Stimulated activated memory B cell treated with anti-CD40 and anti-IgM and Interleukin-4, amounts not matched to agents 10 μg/mL and 1 μg/mL and 100 μg/mL, for 72 hours (primary cell): ENCODE measurements at regions not wholly inside any gene's neighbourhood (a gene's known extent, or its start where the extent isn't known, plus 50 kb on each side); places are given as distances from the start of the nearest gene placed in this dataset.
"Not testable (repeated sequence)": the region's sequence is repeated elsewhere in the genome, so short reads cannot be mapped to it uniquely, and the experiment has no call there.

ENCODE experiments used
- ATAC-seq: fragments of 150-1000 bp; cut with Tn5 transposase; 2 replicates; pipeline ENCODE4 v1.10.0; 2021
- H3K27ac Mint-ChIP-seq: one replicate; pipeline ENCODE4 v1.8.0; 2022; ENCODE audit warnings: mild to moderate bottlenecking, mixed read lengths
- H3K27me3 Mint-ChIP-seq: one replicate; pipeline ENCODE4 v1.8.0; 2022; ENCODE audit warnings: mixed read lengths
- H3K36me3 Mint-ChIP-seq: one replicate; pipeline ENCODE4 v1.8.0; 2022; ENCODE audit warnings: mixed read lengths
- H3K4me1 Mint-ChIP-seq: one replicate; pipeline ENCODE4 v1.8.0; 2022; ENCODE audit warnings: mixed read lengths
- H3K4me3 Mint-ChIP-seq: one replicate; pipeline ENCODE4 v1.8.0; 2022; ENCODE audit warnings: mild to moderate bottlenecking, moderate library complexity, mixed read lengths
- H3K9me3 Mint-ChIP-seq: one replicate; pipeline ENCODE4 v1.8.0; 2022; ENCODE audit warnings: mixed read lengths

DNA sequence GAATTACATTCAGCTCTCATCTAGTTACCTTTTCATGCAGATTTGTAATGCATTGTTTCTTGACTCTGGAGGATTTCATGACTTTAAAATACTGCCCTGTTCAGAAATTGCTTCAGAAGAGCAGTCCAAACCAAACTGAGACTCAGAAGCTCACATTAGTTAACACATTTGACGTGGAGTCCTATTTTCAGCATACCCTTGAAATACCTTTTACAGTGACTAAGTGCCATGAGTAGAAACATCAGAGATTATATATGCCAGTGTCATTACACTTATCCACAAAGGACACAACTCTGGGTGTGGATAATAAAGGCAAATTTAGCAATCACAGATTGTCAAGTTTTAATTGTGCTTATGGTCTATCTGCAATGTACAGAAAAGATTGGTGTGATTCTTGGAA lies 459.6 kb downstream of the FRK start:
- Mint-ChIP-seq H3K27me3 (no peaks in the 10 kb centered on the region), H3K4me1 (no peaks in the 10 kb centered on the region), H3K36me3 (no peaks in the 10 kb centered on the region), H3K9me3 (peaks cover 7% of the 10 kb centered on the region), H3K4me3 (no peak overlapping the region), H3K27ac (no peak overlapping the region)
- no peak for ATAC-seq

DNA sequence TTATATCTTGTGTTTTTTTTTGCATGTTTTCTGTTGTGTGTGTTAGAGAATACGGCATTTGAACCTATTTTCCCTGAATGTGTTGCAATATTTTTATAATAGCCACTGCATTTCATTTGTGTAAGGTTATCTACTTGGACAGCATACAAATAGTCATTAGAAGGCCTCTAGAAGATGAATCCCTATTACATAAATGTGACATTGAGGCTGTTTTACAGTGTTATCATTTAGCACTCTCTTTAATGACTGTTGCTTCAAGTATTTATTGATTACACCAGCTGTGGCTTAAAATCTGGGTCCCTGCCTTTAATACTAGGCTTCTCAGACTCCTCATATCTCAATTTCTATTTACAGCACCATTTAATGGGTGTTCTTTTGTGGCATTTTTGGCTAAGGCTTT lies 465.8 kb downstream of the FRK start:
- peaks cover 7% of the 10 kb centered on the region for H3K9me3 Mint-ChIP-seq

DNA sequence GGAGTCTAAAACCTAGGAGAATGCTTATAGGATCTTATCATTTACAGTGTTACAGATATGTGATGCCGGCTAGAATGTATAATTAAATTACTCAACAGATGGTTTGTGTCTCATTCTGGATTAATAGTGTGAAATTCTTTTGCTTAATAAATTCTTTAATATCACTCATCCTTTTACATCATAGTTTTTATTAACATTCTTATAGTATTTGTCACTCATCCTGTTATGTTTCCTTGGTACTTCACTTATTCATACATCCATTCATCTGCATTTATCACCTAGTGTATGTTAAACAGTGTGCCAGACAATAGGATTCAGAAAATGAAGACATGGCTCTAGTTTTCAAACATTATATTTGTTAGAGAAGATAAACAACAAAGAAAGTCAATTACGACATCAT lies 468.7 kb downstream of the FRK start:
- no peaks in the 10 kb centered on the region for H3K36me3 Mint-ChIP-seq

More for the DNA sequence above, 465.8 kb downstream of the FRK start:
- Mint-ChIP-seq H3K4me3 (no peak overlapping the region), H3K36me3 (no peaks in the 10 kb centered on the region), H3K4me1 (no peaks in the 10 kb centered on the region), H3K27ac (no peak overlapping the region), H3K27me3 (no peaks in the 10 kb centered on the region)
- no peak for ATAC-seq

DNA sequence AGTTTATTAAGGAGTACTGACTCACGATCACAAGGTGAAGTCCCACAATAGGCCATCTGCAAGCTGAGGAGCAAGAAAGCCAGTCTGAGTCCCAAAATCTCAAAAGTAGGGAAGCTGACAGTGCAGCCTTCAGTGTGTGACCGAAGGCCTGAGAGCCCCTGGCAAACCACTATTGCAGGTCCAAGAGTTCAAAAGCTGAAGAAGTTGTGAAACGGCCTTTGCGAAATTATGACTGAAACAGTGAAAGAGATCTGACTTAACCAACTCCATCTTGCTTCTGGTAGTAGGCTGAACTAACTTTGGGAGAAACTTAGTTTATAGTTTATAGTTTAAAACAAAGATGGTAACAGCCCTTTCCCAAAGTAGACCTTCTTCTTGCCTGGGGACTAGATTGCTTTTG lies 471.6 kb downstream of the FRK start:
- H3K27ac Mint-ChIP-seq, ATAC-seq, H3K9me3 Mint-ChIP-seq, H3K36me3 Mint-ChIP-seq, H3K4me1 Mint-ChIP-seq, H3K4me3 Mint-ChIP-seq, H3K27me3 Mint-ChIP-seq: not testable (repeated sequence)

More for the DNA sequence above, 468.7 kb downstream of the FRK start:
- H3K27me3 Mint-ChIP-seq = no peaks in the 10 kb centered on the region
- H3K9me3 Mint-ChIP-seq = peaks cover 2% of the 10 kb centered on the region
- no peak overlapping the region for H3K4me3 Mint-ChIP-seq
- no peak for ATAC-seq
- no peaks in the 10 kb centered on the region for H3K4me1 Mint-ChIP-seq
- no peak overlapping the region for H3K27ac Mint-ChIP-seq

DNA sequence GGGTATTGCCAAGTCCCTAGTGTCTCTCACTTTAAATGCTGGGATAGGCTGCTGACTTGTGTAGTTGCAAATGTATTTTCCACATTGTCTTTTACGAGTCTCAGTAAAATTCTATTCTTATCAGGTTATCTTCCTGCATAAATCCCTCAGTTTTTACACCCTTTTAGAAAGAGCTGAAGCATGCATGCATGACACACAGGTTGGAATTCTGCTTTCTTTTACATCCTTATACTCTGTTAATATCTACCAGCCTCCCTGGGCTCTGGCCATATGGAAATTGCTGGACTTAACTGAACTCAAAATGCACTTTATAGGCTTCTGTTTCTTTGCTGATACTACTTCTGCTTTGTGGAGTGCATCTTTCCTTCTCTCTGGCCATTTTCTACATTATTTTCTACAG lies 477.4 kb downstream of the FRK start:
- peaks cover 2% of the 10 kb centered on the region for H3K9me3 Mint-ChIP-seq
- ATAC-seq = no peak
- no peak overlapping the region for H3K27ac Mint-ChIP-seq
- H3K4me1 Mint-ChIP-seq = no peaks in the 10 kb centered on the region
- no peaks in the 10 kb centered on the region for H3K27me3 Mint-ChIP-seq
- no peaks in the 10 kb centered on the region for H3K36me3 Mint-ChIP-seq
- no peak overlapping the region for H3K4me3 Mint-ChIP-seq

DNA sequence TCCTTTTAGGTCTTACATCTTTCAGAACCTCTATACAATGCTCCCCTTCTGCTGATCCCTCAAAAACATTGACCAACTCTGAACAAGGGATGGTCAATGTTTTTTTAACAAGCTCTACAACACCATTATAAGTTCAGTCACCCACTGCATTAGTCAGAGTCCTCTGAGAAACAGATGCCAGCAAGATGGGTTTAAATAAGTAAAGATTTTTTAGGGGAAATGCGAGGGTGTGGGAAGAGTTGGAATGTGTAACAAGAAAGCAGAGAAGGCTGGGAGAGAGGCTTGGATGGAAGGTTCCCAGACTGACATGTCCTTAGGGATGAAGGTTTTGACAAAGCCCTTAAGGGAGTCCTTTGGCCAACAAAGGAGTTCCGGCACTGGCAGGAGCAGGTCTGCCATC lies 478.3 kb downstream of the FRK start:
- H3K4me3 Mint-ChIP-seq = no peak overlapping the region
- no peaks in the 10 kb centered on the region for H3K27me3 Mint-ChIP-seq

DNA sequence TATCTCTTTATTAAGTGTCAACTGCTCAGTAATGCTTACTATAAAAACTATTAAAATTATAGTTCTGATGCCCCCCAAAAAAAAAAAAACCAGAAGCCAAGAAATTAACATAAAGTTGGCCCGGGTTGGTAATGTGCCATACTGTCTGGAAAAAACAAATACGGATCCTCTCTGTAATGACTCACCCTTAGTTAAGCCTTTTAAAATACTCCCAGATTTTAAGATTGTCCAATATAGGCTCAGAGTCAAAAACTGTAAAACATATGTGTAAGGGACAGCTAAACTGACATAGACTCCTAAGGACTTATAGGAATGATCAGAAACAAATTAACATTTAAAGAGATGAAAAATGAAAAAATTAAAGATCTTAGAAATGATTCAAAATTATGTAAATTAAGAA lies 481.1 kb downstream of the FRK start:
- ATAC-seq, H3K9me3 Mint-ChIP-seq, H3K36me3 Mint-ChIP-seq, H3K27me3 Mint-ChIP-seq, H3K4me3 Mint-ChIP-seq, H3K4me1 Mint-ChIP-seq, H3K27ac Mint-ChIP-seq: not testable (repeated sequence)

More for the DNA sequence above, 478.3 kb downstream of the FRK start:
- peaks cover 5% of the 10 kb centered on the region for H3K9me3 Mint-ChIP-seq
- no peaks in the 10 kb centered on the region for H3K4me1 Mint-ChIP-seq
- H3K36me3 Mint-ChIP-seq = no peaks in the 10 kb centered on the region
- ATAC-seq = no peak
- no peak overlapping the region for H3K27ac Mint-ChIP-seq

DNA sequence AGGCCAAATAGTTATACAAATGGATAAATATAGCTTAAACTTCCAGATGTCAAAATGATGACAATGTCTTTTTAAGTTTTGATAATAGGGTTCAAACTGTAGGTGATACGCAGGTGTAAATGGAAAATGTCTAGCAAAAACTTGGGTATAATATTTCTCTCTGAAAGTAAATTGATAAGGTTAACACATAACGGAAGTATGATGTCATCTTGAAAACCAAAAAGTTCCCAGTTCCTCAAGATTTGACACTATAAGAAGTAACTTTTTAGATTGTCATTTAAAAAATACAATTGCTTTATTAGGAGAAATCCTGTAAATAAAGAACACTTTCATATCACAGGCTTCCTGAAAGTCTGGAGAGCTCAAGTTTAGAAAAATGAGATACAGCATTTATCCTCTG lies 483.4 kb downstream of the FRK start:
- no peak overlapping the region for H3K27ac Mint-ChIP-seq
- no peaks in the 10 kb centered on the region for H3K27me3 Mint-ChIP-seq
- no peaks in the 10 kb centered on the region for H3K36me3 Mint-ChIP-seq
- H3K4me1 Mint-ChIP-seq = no peaks in the 10 kb centered on the region
- ATAC-seq = no peak
- H3K4me3 Mint-ChIP-seq = no peak overlapping the region
- peaks cover 5% of the 10 kb centered on the region for H3K9me3 Mint-ChIP-seq

DNA sequence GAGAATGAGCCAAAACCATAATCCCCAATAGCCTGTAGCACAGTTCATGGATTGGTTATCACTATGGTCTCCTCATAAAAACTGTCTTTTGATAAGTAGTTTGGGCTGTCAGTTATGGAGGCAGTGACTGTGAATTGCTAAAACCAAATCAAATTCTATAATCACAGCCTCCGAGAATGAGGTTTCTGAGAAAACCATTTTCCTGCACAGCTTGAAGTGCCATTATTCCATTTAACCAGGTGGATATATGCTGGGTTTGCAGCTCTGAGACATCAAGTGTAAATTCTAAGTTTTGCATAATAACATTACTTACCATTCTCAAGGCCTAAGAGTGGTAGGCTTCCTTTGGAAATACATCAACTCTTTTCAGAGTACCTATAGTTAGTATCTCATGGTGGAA lies 485.4 kb downstream of the FRK start:
- no peak for ATAC-seq
- H3K9me3 Mint-ChIP-seq = peaks cover 3% of the 10 kb centered on the region
- H3K36me3 Mint-ChIP-seq = no peaks in the 10 kb centered on the region
- H3K27me3 Mint-ChIP-seq = no peaks in the 10 kb centered on the region
- no peaks in the 10 kb centered on the region for H3K4me1 Mint-ChIP-seq
- no peak overlapping the region for H3K4me3 Mint-ChIP-seq
- H3K27ac Mint-ChIP-seq = no peak overlapping the region

DNA sequence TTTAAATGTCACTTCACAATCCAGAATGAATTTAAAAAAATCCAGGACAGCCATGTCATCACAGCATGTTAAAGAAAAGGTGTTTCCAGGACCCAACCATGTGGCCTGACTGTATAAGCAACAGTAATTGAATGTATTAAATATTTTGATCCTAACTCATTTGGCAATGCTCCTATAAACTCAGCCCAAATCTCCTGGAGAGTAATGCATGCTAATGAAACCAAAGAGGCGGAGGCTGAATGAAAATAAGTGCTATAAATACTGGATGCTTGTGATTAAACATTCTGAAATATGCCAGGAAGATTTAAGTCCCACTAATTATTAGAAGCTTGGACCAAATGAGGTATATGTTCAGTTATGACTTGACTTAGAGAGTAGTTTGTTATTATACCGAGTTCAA lies 486.8 kb downstream of the FRK start:
- Mint-ChIP-seq H3K9me3 (peaks cover 3% of the 10 kb centered on the region), H3K4me3 (no peak overlapping the region), H3K27ac (no peak overlapping the region), H3K4me1 (no peaks in the 10 kb centered on the region), H3K27me3 (no peaks in the 10 kb centered on the region), H3K36me3 (no peaks in the 10 kb centered on the region)
- ATAC-seq = no peak

DNA sequence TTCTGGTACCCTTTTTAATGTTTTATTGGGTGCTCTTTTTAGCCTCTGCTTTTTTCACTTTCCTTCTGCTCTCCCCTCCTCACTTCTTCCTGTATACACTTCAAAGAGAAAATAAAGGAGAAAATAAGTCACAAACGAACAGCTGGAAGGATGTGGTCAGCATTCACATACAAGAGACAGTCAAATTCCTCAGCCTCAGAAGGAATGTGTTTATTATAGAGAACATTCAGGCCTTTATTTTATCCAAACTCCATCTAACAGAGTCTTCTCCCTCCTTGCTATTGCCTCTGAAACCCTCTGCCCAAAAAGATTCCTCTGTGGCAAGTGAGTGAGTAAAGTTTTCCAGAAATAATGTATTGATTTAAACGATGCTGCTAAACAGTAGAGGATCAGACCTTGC lies 490.4 kb downstream of the FRK start:
- no peaks in the 10 kb centered on the region for H3K4me1 Mint-ChIP-seq
- H3K4me3 Mint-ChIP-seq = no peak overlapping the region
- ATAC-seq = no peak
- H3K36me3 Mint-ChIP-seq = no peaks in the 10 kb centered on the region
- no peak overlapping the region for H3K27ac Mint-ChIP-seq
- H3K27me3 Mint-ChIP-seq = no peaks in the 10 kb centered on the region
- H3K9me3 Mint-ChIP-seq = no peaks in the 10 kb centered on the region

DNA sequence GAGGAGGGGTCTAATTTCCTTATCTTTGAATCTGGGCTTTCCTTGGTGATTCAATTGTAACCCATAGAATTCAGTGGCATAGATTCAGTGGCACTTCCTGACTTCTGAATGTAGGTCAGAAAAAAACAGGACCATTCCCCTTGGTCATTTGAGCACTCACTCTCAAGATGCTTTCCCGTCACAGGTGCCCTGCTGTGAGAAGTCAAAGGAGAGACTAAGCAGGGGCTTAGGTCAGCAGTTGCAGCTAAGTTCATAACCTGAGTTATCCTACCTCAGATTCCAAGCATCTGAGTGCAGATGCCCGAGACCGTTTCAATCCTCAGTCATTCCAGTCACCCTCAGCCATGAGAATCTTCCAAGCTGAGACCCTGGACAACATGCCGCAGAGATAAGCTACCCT lies 506.6 kb downstream of the FRK start:
- no peak overlapping the region for H3K4me3 Mint-ChIP-seq
- H3K4me1 Mint-ChIP-seq = no peaks in the 10 kb centered on the region
- H3K36me3 Mint-ChIP-seq = no peaks in the 10 kb centered on the region
- H3K27me3 Mint-ChIP-seq = no peaks in the 10 kb centered on the region
- peaks cover 4% of the 10 kb centered on the region for H3K9me3 Mint-ChIP-seq
- ATAC-seq = no peak
- H3K27ac Mint-ChIP-seq = no peak overlapping the region

DNA sequence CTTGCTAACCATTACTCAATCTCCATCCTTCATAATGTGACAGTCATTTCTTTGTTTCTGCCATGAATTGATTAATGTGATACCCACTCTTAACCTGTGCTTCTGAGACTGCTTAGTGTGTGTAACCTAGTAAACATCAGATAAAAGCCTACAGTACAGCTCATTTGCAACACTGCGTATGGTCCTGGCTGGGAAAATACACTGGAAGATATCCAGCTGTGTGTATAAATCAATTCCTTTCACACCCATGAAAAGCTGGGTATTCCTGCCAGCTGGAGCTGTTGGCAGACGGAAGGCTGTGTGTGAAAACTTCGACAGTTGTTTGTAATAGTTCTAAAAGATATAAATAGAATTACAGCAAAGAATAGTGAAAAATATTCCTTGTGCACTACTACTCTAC lies 509.2 kb downstream of the FRK start:
- no peak for ATAC-seq
- no peaks in the 10 kb centered on the region for H3K36me3 Mint-ChIP-seq
- no peaks in the 10 kb centered on the region for H3K4me1 Mint-ChIP-seq
- H3K27ac Mint-ChIP-seq = no peak overlapping the region
- peaks cover 4% of the 10 kb centered on the region for H3K9me3 Mint-ChIP-seq
- no peaks in the 10 kb centered on the region for H3K27me3 Mint-ChIP-seq
- no peak overlapping the region for H3K4me3 Mint-ChIP-seq

DNA sequence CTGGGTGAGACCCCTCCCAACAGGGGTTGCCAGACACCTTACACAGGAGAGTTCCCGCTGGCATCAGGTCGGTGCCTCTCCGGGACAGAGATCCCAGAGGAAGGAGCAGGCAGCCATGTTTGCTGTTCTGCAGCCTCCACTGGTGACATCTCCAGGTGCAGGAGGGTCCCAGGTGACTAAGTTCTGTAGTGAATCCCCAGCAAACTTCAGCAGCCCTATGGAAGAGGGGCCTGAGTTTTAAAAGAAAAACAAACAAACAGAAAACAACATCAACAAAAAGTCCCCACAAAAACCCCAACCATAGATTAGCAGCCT lies 515.1 kb downstream of the FRK start:
- Mint-ChIP-seq H3K4me1 (no peaks in the 10 kb centered on the region), H3K36me3 (no peaks in the 10 kb centered on the region), H3K4me3 (no peak overlapping the region), H3K9me3 (no peaks in the 10 kb centered on the region), H3K27me3 (no peaks in the 10 kb centered on the region), H3K27ac (no peak overlapping the region)
- no peak for ATAC-seq

DNA sequence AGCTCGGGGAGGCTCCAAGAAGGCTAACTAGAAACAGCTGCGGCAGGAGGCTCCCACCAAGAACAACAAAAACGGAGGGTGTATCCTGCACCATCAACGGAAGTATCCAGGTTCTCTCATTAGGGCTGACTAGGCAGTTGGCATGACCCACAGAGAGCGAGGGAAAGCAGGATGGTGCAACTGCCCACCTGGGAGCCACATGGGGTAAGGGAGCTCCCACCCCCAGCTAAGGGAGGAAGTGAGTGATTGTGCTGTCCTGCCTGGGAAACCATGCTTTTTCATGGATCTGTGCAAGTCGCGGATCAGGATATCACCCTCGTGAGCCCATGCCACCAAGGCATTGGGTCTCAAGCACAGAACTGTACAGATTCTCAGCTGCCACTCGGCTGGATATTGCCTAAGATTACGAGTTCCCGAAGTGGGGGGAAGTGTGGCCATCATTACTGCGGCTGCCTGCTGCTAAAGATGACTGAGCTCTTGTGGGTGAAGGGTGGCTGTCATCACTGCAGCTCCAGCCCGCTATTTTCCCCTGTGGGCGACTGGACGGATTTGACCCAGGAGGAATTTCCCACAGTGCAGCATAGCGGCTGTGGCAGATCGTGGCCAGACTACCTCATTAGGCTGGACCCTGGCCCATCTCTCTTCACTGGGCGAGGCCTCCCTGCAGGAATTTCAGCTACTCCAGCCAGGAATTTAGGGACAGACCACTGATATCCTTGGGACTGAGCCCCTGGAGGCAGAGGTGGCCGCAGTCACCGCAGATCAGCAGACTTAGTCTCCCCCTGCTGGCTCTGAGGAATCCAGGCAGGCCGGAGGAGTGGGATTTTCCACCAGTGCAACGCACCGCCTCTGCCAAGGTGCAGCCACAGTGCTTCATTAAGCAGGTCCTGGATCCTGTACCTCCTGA lies 515.7 kb downstream of the FRK start:
- H3K4me3 Mint-ChIP-seq = no peak overlapping the region
- no peaks in the 10 kb centered on the region for H3K36me3 Mint-ChIP-seq
- no peaks in the 10 kb centered on the region for H3K4me1 Mint-ChIP-seq
- no peaks in the 10 kb centered on the region for H3K27me3 Mint-ChIP-seq
- ATAC-seq = no peak
- no peaks in the 10 kb centered on the region for H3K9me3 Mint-ChIP-seq
- H3K27ac Mint-ChIP-seq = no peak overlapping the region

DNA sequence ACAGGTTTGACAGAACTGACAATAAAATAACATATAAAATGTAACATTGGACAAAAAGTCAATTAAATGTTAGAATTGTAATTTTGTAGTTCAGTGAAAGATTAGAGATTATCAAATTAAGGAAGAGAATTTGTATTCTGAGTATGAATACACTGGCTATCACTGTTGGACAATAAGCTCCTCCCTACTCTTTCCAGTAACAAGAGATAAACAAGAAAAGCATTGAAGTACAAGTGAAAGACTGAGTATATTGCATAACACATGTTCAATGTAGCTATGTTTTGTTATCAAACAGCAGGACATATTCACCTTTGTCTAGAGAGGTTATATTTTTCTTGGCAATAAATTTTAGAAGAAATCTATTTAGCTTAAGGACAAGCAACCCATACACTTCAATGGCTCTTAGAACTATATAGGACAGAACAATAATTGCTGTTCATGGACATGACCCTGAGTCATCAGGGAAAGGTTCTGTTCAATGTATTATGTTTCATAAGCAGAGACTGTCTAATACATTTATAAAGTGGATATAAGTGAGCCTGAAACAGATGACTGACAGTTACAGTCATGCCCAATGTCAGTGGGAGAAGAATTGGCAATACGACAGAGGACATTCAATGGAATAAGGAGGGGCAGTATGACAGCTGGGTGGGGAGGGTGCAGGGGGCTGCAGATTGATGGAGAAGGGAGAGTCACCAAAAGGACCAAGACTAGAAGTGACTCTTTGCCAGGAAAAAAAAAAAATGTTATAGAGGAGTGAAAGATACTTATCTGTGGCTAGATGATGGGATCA lies 520.4 kb downstream of the FRK start:
- H3K4me3 Mint-ChIP-seq = no peak overlapping the region
- no peaks in the 10 kb centered on the region for H3K9me3 Mint-ChIP-seq
- no peak overlapping the region for H3K27ac Mint-ChIP-seq
- H3K36me3 Mint-ChIP-seq = no peaks in the 10 kb centered on the region
- ATAC-seq = no peak
- no peaks in the 10 kb centered on the region for H3K4me1 Mint-ChIP-seq
- H3K27me3 Mint-ChIP-seq = no peaks in the 10 kb centered on the region
